Trophoblast cell (in vitro differentiated cells and primary cell): ENCODE measurements at regions not wholly inside any gene's neighbourhood (a gene's known extent, or its start where the extent isn't known, plus 50 kb on each side); places are given as distances from the start of the nearest gene placed in this dataset.
"Not testable (repeated sequence)": the region's sequence is repeated elsewhere in the genome, so short reads cannot be mapped to it uniquely, and the experiment has no call there.

ENCODE experiments used
- DNase-seq, 2 donors: peaks; one replicate each; pipeline ENCODE4 v3.0.0-alpha.2; 2016
- H2AFZ ChIP-seq: 2 replicates; pipeline ENCODE4 v1.6.1; 2013; ENCODE audit warnings: low read length, moderate library complexity, mild to moderate bottlenecking; ENCODE audit not compliant: insufficient read depth, poor library complexity
- H2AK5ac ChIP-seq: 2 replicates; pipeline ENCODE4 v1.6.1; 2013; ENCODE audit warnings: mild to moderate bottlenecking, low read length
- H2BK120ac ChIP-seq: 2 replicates; pipeline ENCODE4 v1.6.1; 2013; ENCODE audit warnings: low read length, mild to moderate bottlenecking, moderate library complexity; ENCODE audit not compliant: insufficient read depth, poor library complexity
- H2BK12ac ChIP-seq: 2 replicates; pipeline ENCODE4 v1.6.1; 2013; ENCODE audit warnings: mild to moderate bottlenecking, low read length, moderate library complexity
- H2BK5ac ChIP-seq: 2 replicates; pipeline ENCODE4 v1.6.1; 2013; ENCODE audit warnings: low read length, low read depth, moderate library complexity, mild to moderate bottlenecking; ENCODE audit not compliant: poor library complexity
- H3K14ac ChIP-seq: 2 replicates; pipeline ENCODE4 v1.6.1; 2013; ENCODE audit warnings: mild to moderate bottlenecking, low read length
- H3K18ac ChIP-seq: 2 replicates; pipeline ENCODE4 v1.6.1; 2013; ENCODE audit warnings: mild to moderate bottlenecking, low read length
- H3K23ac ChIP-seq: 2 replicates; pipeline ENCODE4 v1.6.1; 2013; ENCODE audit warnings: low read length
- H3K27ac ChIP-seq: 2 replicates; pipeline ENCODE4 v1.5.1; 2013; ENCODE audit warnings: low read depth, mild to moderate bottlenecking, inconsistent platforms, low read length, moderate library complexity
- H3K27me3 ChIP-seq: 2 replicates; pipeline ENCODE4 v1.6.1; 2013; ENCODE audit warnings: inconsistent platforms, mild to moderate bottlenecking, low read length, moderate library complexity; ENCODE audit not compliant: insufficient read depth
- H3K36me3 ChIP-seq, 2 experiments: 1 replicate in 1 of 2; 2 replicates in 1 of 2; pipeline ENCODE4 v1.6.1; 2013; ENCODE audit warnings: low read length in 2 of 2, mild to moderate bottlenecking in 2 of 2, moderate library complexity in 1 of 2; ENCODE audit not compliant: insufficient read depth in 2 of 2, control insufficient read depth in 1 of 2
- H3K4ac ChIP-seq: 2 replicates; pipeline ENCODE4 v1.6.1; 2013; ENCODE audit warnings: low read depth, mild to moderate bottlenecking, low read length, moderate library complexity
- H3K4me1 ChIP-seq, 2 experiments: 1 replicate in 1 of 2; 2 replicates in 1 of 2; pipeline ENCODE4 v1.6.1; 2013; ENCODE audit warnings: low read length in 2 of 2, mild to moderate bottlenecking in 2 of 2, moderate library complexity in 1 of 2; ENCODE audit not compliant: insufficient read depth in 2 of 2, control insufficient read depth in 1 of 2
- H3K4me2 ChIP-seq: 2 replicates; pipeline ENCODE4 v1.6.1; 2013; ENCODE audit warnings: inconsistent platforms, mild to moderate bottlenecking, low read length, moderate library complexity
- H3K4me3 ChIP-seq: 2 replicates; pipeline ENCODE4 v1.5.1; 2013; ENCODE audit warnings: mild to moderate bottlenecking, low read depth, low read length, inconsistent platforms
- H3K79me1 ChIP-seq: one replicate; pipeline ENCODE4 v1.6.1; 2013; ENCODE audit warnings: low read length
- H3K79me2 ChIP-seq: 2 replicates; pipeline ENCODE4 v1.6.1; 2013; ENCODE audit warnings: low read length, mild to moderate bottlenecking; ENCODE audit not compliant: control insufficient read depth, insufficient read depth, poor library complexity
- H3K9ac ChIP-seq: 2 replicates; pipeline ENCODE4 v1.6.1; 2013; ENCODE audit warnings: mild to moderate bottlenecking, low read length
- H3K9me3 ChIP-seq: 2 replicates; pipeline ENCODE4 v1.6.1; 2013; ENCODE audit warnings: low read depth, mild to moderate bottlenecking, control low read depth, inconsistent platforms, low read length; ENCODE audit not compliant: insufficient read depth
- H4K12ac ChIP-seq: 2 replicates; pipeline ENCODE4 v1.6.1; 2013; ENCODE audit warnings: low read depth, mild to moderate bottlenecking, low read length, moderate library complexity
- H4K8ac ChIP-seq: 2 replicates; pipeline ENCODE4 v1.6.1; 2013; ENCODE audit warnings: low read depth, mild to moderate bottlenecking, low read length, moderate library complexity
- H4K91ac ChIP-seq: one replicate; pipeline ENCODE4 v1.6.1; 2013; ENCODE audit warnings: low read depth, mild to moderate bottlenecking, low read length, moderate library complexity
- WGBS: extraction: QIAGEN DNeasy Blood & Tissue Kit; methylation state at CpG from one replicate; pipeline ENCODE4 v1.1.7; 2013; ENCODE audit warnings: missing lambda C conversion rate; ENCODE audit not compliant: insufficient read length, insufficient coverage; ENCODE audit errors: extremely low coverage; 5-methylcytosine and 5-hydroxymethylcytosine counted together

DNA sequence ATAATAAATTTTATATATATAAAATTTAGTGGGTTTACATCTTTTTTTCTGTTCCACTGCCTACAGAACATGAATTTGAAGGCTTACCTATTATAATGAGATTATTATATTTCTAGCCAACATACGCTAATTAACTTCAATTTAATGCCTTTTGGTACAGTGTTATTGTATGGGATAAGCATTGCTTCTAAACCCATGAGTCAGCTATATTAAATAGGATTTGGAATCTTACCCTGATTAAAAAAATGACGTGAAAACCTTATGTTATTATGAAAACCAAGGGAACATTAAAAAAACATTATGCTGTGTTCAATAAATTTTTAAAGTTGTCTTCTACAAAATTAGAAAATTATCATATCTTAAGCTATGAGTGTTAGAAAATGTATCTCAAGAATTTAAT is 334.0 kb upstream of the RGS17 start:
- Histone ChIP-seq H2AFZ (no peak overlapping the region), H3K18ac (no peak overlapping the region), H3K27ac (no peak overlapping the region), H4K12ac (no peak overlapping the region), H3K14ac (no peak overlapping the region), H3K27me3 (no peaks in the 10 kb centered on the region), H3K9ac (no peak overlapping the region), H2AK5ac (no peak overlapping the region), H3K36me3 (no peaks in the 10 kb centered on the region), H3K4me1 (no peaks in the 10 kb centered on the region), H4K91ac (no peak overlapping the region), H2BK120ac (no peak overlapping the region), H4K8ac (no peak overlapping the region), H3K23ac (no peak overlapping the region), H2BK5ac (no peak overlapping the region), H3K4me2 (no peak overlapping the region), H3K9me3 (no peaks in the 10 kb centered on the region), H3K4me3 (no peak overlapping the region), H3K4ac (no peak overlapping the region), H3K79me1 (no peaks in the 10 kb centered on the region), H2BK12ac (no peak overlapping the region), H3K79me2 (no peaks in the 10 kb centered on the region)
- WGBS, result no CpG with 5 or more reads among the region's 2 CpGs
- DNase-seq, result no peak

DNA sequence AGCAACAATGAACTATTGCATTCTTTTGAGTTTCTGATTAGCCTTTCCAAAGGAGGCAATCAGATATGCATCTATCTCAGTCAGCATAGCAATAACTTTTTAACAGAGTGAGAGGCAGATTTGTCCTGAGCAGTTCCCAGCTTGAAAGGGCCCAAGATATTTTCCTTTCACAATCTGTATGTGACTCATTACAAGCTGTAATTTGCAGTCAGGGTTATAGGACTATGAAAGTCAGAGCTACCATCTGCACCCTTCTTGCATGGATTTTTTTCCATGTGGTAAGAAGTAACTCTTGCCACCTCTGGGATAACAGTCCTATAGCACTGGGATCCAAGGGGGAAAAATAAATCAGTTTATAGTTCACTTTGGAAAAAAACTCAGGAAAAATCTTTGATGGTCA is 318.2 kb upstream of the RGS17 start:
- H4K8ac ChIP-seq, result no peak overlapping the region
- H3K9me3 ChIP-seq, result no peaks in the 10 kb centered on the region
- H3K79me1 ChIP-seq, result no peaks in the 10 kb centered on the region
- no peak overlapping the region for H3K9ac ChIP-seq
- H3K14ac ChIP-seq, result no peak overlapping the region
- H3K4me2 ChIP-seq, result no peak overlapping the region
- H3K27me3 ChIP-seq, result no peaks in the 10 kb centered on the region
- H3K36me3 ChIP-seq, result no peaks in the 10 kb centered on the region
- H2BK120ac ChIP-seq, result no peak overlapping the region
- H4K12ac ChIP-seq, result no peak overlapping the region
- H3K4me1 ChIP-seq, result no peaks in the 10 kb centered on the region
- no peak overlapping the region for H3K4me3 ChIP-seq
- no peak overlapping the region for H2AFZ ChIP-seq
- H4K91ac ChIP-seq, result no peak overlapping the region
- H3K4ac ChIP-seq, result no peak overlapping the region
- no peak overlapping the region for H2BK12ac ChIP-seq
- peak in 1 of 2 donors; percentile 5 for DNase-seq
- H3K23ac ChIP-seq, result no peak overlapping the region
- no peaks in the 10 kb centered on the region for H3K79me2 ChIP-seq
- no peak overlapping the region for H2BK5ac ChIP-seq
- no peak overlapping the region for H2AK5ac ChIP-seq
- no peak overlapping the region for H3K27ac ChIP-seq
- H3K18ac ChIP-seq, result no peak overlapping the region

DNA sequence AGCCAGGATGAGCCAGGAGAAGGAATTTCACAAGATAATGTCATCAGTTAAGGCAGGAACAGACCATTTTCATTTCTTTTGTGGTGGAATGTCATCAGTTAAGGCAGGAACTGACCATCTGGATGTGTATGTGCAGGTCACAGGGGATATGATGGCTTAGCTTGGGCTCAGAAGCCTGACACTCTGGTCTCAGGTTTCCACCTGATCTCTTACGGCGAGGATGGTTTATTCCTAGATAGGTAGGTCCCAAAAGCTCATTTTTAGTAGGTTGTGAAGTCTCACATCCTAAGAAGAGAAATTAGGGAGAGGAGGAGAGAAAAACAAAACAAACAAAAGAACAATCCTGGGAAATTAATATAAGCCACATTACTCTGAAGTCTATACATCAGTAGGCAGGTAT is 311.7 kb upstream of the RGS17 start:
- H3K79me1 ChIP-seq, H4K91ac ChIP-seq, H2BK120ac ChIP-seq, H3K4me1 ChIP-seq, H3K27ac ChIP-seq, H2BK12ac ChIP-seq, DNase-seq, H2AK5ac ChIP-seq, H3K4me2 ChIP-seq, H3K9me3 ChIP-seq, H2BK5ac ChIP-seq, H3K36me3 ChIP-seq, H3K9ac ChIP-seq, H4K12ac ChIP-seq, H4K8ac ChIP-seq, H3K18ac ChIP-seq, H2AFZ ChIP-seq, H3K4ac ChIP-seq, H3K79me2 ChIP-seq, H3K23ac ChIP-seq, H3K14ac ChIP-seq, H3K27me3 ChIP-seq, H3K4me3 ChIP-seq: not testable (repeated sequence)
- WGBS, result no CpG with 5 or more reads among the region's 2 CpGs

DNA sequence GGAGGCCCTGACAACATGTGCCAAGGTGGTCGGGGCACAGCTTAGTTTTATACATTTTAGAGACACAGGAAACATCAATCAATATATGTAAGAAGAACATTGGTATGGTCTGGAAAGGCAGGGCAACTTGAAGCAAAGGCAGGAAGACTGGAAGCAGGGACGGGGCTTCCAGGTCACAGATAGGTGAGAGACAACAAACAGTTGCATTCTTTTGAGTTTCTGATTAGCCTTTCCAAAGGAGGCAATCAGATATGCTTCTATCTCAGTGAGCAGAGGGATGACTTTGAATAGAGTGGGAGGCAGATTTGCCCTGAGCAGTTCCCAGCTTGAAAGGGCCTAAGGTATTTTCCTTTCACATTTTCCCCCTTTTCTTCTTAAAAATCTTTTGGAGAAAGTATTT is 311.0 kb upstream of the RGS17 start:
- Histone ChIP-seq H3K18ac (no peak overlapping the region), H4K8ac (no peak overlapping the region), H3K27me3 (no peaks in the 10 kb centered on the region), H3K36me3 (no peaks in the 10 kb centered on the region), H4K91ac (no peak overlapping the region), H3K79me2 (no peaks in the 10 kb centered on the region), H2BK5ac (no peak overlapping the region), H2AFZ (no peak overlapping the region), H3K4me1 (peaks cover 0 to 2% of the 10 kb centered on the region in 2 experiments), H4K12ac (no peak overlapping the region), H3K23ac (no peak overlapping the region), H3K4ac (no peak overlapping the region), H3K9me3 (no peaks in the 10 kb centered on the region), H3K27ac (no peak overlapping the region), H2BK120ac (no peak overlapping the region), H3K9ac (no peak overlapping the region), H3K4me2 (no peak overlapping the region), H3K79me1 (no peaks in the 10 kb centered on the region), H2BK12ac (no peak overlapping the region), H3K4me3 (no peak overlapping the region), H2AK5ac (no peak overlapping the region), H3K14ac (no peak overlapping the region)
- DNase-seq, result no peak
- no CpG with 5 or more reads among the region's 2 CpGs for WGBS

DNA sequence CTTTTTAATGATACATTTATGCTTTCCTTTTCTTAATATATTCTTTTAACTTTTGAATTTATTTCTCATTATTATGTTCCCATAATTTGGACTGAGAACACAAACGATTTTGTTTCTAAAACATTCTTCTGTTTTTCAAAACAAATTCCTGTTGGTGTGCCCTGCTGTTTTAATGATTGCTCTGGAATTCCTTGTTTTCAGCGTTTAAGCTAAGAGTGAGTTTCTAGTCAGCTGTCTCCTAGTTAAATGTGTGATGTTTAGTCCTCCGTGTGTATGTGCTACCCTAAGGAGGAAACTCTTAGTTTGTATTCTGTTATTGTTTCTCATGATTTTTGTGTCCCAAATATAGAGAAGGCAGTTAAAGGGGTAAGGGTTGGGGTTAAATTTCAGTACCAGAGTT is 306.1 kb upstream of the RGS17 start:
- DNase-seq, result no peak
- WGBS, result no CpG with 5 or more reads among the region's 3 CpGs
- no peaks in the 10 kb centered on the region for H3K36me3 ChIP-seq

More for the DNA sequence above, 306.1 kb upstream of the RGS17 start:
- H3K9me3 ChIP-seq, result no peaks in the 10 kb centered on the region
- H2BK12ac ChIP-seq, result no peak overlapping the region
- H3K23ac ChIP-seq, result no peak overlapping the region
- H3K18ac ChIP-seq, result no peak overlapping the region
- no peaks in the 10 kb centered on the region for H3K27me3 ChIP-seq
- H3K4me2 ChIP-seq, result no peak overlapping the region
- no peak overlapping the region for H3K4ac ChIP-seq
- H2BK5ac ChIP-seq, result no peak overlapping the region
- no peak overlapping the region for H4K91ac ChIP-seq
- H3K79me2 ChIP-seq, result no peaks in the 10 kb centered on the region
- no peak overlapping the region for H3K27ac ChIP-seq
- H2AFZ ChIP-seq, result no peak overlapping the region
- H3K79me1 ChIP-seq, result no peaks in the 10 kb centered on the region
- H3K4me3 ChIP-seq, result no peak overlapping the region
- H4K12ac ChIP-seq, result no peak overlapping the region
- no peak overlapping the region for H3K14ac ChIP-seq
- H4K8ac ChIP-seq, result no peak overlapping the region
- H2BK120ac ChIP-seq, result no peak overlapping the region
- no peak overlapping the region for H2AK5ac ChIP-seq
- peaks cover 0 to 4% of the 10 kb centered on the region in 2 experiments for H3K4me1 ChIP-seq
- no peak overlapping the region for H3K9ac ChIP-seq
